ENCODE measurements at regions not wholly inside any gene's neighbourhood (a gene's known extent, or its start where the extent isn't known, plus 50 kb on each side); places are given as distances from the start of the nearest gene placed in this dataset.

DNA sequence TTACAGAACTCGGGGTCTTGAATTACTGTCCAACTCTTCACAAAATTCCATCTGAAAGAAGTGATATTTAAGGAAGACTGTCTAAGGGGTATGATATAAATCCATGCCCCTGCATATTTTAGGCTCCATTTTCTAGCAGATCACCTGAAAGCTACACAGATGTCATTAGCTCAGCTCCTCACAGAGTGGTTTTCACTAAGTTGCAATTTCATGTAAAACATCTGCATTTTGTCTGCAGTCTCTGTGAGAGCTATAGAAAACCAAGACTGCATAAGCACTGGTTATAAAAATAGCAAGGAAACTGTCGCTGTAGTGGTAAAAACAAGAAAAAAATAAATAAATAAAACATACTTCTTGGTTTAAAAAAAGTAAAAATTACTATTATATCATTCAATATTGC is 103.4 kb downstream of the RPL27A start:
- POLR2A ChIA-PET: no interaction called here
- Histone ChIP-seq H3K4me1 (ENCODE audit: insufficient read depth, low read length) (no peaks in the 10 kb centered on the region), H3K27me3 (ENCODE audit: insufficient read depth, low read length, poor library complexity, severe bottlenecking) (no peaks in the 10 kb centered on the region), H3K9me3 (ENCODE audit: low read length) (no peaks in the 10 kb centered on the region), H3K4me3 (ENCODE audit: low read length) (no peak overlapping the region), H3K36me3 (ENCODE audit: insufficient read depth, low read length) (no peaks in the 10 kb centered on the region), H3K27ac (ENCODE audit: low read depth, low read length) (no peak overlapping the region)
- H3K4me3 Mint-ChIP-seq: no peak overlapping the region
- DNase-seq: no peak
- H3K9me3 Mint-ChIP-seq: no peaks in the 10 kb centered on the region
- no peak overlapping the region for H3K27ac Mint-ChIP-seq
- CTCF ChIA-PET: no interaction called here
- no peaks in the 10 kb centered on the region for H3K36me3 Mint-ChIP-seq
- H3K27me3 Mint-ChIP-seq: peaks cover 5 to 15% of the 10 kb centered on the region in 2 donors
- no peaks in the 10 kb centered on the region for H3K4me1 Mint-ChIP-seq

DNA sequence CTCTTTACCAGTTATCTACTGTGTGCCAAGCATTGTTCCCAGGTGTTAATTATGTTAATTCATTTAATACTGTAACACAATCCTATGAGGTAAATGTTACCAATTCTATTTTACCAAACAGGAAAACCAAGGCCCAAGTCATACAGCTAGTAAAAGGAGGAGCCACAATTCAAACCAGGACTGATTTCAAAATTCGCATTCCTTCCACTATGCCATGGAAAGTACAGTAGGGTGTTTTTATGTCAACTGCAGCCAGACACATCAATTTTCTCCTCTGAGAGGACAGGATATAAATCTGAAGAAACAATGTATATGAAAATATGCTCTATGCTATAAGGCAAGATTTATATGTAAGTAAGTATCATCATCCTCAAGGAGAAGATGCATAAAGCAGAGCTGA is 104.3 kb downstream of the RPL27A start:
- no peaks in the 10 kb centered on the region for H3K36me3 ChIP-seq (ENCODE audit: insufficient read depth, low read length)
- H3K4me3 ChIP-seq (ENCODE audit: low read length): no peak overlapping the region
- no peak for DNase-seq
- no peaks in the 10 kb centered on the region for H3K4me1 Mint-ChIP-seq
- H3K9me3 ChIP-seq (ENCODE audit: low read length): no peaks in the 10 kb centered on the region
- ChIA-PET CTCF (no interaction called here), POLR2A (no interaction called here)
- H3K36me3 Mint-ChIP-seq: no peaks in the 10 kb centered on the region
- H3K27me3 Mint-ChIP-seq: peaks cover 2 to 9% of the 10 kb centered on the region in 2 donors
- H3K4me3 Mint-ChIP-seq: no peak overlapping the region
- H3K27ac ChIP-seq (ENCODE audit: low read depth, low read length): no peak overlapping the region
- H3K4me1 ChIP-seq (ENCODE audit: insufficient read depth, low read length): no peaks in the 10 kb centered on the region
- H3K27me3 ChIP-seq (ENCODE audit: insufficient read depth, low read length, poor library complexity, severe bottlenecking): no peaks in the 10 kb centered on the region
- no peak overlapping the region for H3K27ac Mint-ChIP-seq
- H3K9me3 Mint-ChIP-seq: no peaks in the 10 kb centered on the region

DNA sequence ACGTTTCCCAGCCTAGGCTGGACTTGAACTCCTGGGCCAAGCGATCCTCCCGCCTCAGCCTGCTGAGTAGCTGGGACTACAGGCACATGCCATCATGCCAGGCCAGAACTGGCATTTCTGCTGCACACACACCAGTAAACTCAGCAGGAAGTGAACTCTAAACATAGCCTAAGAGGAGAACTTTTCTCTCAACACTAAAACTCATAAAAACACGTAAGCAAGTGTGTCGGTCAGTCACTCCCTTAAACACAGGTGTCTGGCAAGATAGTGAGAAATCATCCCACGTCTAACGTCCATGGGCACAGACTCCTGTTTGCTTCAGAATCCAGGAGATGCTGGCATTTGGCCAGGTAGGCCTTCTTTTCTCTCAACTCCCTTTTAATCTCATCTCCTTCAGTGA is 104.8 kb downstream of the RPL27A start:
- POLR2A ChIA-PET: no interaction called here
- H3K36me3 ChIP-seq (ENCODE audit: insufficient read depth, low read length): no peaks in the 10 kb centered on the region
- CTCF ChIA-PET: no interaction called here
- no peak overlapping the region for H3K27ac Mint-ChIP-seq
- no peaks in the 10 kb centered on the region for H3K36me3 Mint-ChIP-seq
- H3K4me1 Mint-ChIP-seq: no peaks in the 10 kb centered on the region
- H3K27ac ChIP-seq (ENCODE audit: low read depth, low read length): no peak overlapping the region
- H3K9me3 Mint-ChIP-seq: no peaks in the 10 kb centered on the region
- no peaks in the 10 kb centered on the region for H3K27me3 ChIP-seq (ENCODE audit: insufficient read depth, low read length, poor library complexity, severe bottlenecking)
- H3K9me3 ChIP-seq (ENCODE audit: low read length): no peaks in the 10 kb centered on the region
- no peak overlapping the region for H3K4me3 Mint-ChIP-seq
- no peak overlapping the region for H3K4me3 ChIP-seq (ENCODE audit: low read length)
- no peak for DNase-seq
- no peaks in the 10 kb centered on the region for H3K4me1 ChIP-seq (ENCODE audit: insufficient read depth, low read length)
- H3K27me3 Mint-ChIP-seq: peaks cover 2 to 7% of the 10 kb centered on the region in 2 donors

DNA sequence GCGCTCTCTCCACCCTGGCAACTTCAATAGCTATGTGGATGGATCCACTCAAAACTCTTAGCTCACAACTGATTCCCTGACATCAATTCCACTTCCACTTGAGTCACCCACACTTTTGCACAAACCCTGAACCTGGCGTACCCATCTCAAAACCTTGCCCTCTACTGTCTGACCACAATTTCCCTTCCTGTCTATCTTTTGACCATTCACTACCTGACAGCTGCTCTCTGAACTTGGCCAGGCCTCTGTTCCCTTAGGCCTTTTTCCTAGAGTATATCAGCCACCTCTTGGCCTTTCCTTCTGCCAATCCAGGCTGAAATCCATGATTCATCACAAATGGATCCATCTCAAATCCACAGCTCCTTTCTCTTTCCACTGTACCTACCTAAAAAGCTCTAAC is 106.0 kb downstream of the RPL27A start:
- Mint-ChIP-seq H3K27ac (no peak overlapping the region), H3K36me3 (no peaks in the 10 kb centered on the region), H3K9me3 (no peaks in the 10 kb centered on the region), H3K4me3 (no peak overlapping the region), H3K27me3 (peaks cover 2 to 7% of the 10 kb centered on the region in 2 donors), H3K4me1 (no peaks in the 10 kb centered on the region)
- Histone ChIP-seq H3K36me3 (ENCODE audit: insufficient read depth, low read length) (no peaks in the 10 kb centered on the region), H3K27me3 (ENCODE audit: insufficient read depth, low read length, poor library complexity, severe bottlenecking) (no peaks in the 10 kb centered on the region), H3K27ac (ENCODE audit: low read depth, low read length) (no peak overlapping the region), H3K4me1 (ENCODE audit: insufficient read depth, low read length) (no peaks in the 10 kb centered on the region), H3K9me3 (ENCODE audit: low read length) (no peaks in the 10 kb centered on the region), H3K4me3 (ENCODE audit: low read length) (no peak overlapping the region)
- POLR2A ChIA-PET: no interaction called here
- no peak for DNase-seq
- CTCF ChIA-PET: no interaction called here

DNA sequence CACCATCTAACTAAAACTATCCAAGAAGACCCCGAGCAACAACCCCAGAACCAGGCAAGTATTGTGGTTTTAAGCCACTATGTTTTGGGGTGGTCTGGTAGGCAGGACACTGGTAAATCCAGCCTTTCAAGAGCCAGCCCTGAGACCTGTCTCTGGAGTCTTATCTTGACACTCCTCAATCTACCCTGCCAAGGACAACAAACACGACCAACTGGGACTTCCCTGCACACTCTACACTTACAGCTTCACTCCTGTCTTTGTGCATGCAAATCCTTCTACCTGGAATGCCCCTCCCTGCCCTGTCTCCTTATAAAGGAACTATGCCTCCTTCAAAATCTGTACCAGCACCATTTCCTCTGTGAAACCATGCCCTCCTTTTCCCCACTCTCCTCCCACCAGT is 107.3 kb downstream of the RPL27A start:
- no peaks in the 10 kb centered on the region for H3K4me1 Mint-ChIP-seq
- H3K27ac Mint-ChIP-seq: peak overlapping the region in 1 of 8 donors; percentile 13
- Histone ChIP-seq H3K27me3 (ENCODE audit: insufficient read depth, low read length, poor library complexity, severe bottlenecking) (no peaks in the 10 kb centered on the region), H3K4me1 (ENCODE audit: insufficient read depth, low read length) (no peaks in the 10 kb centered on the region), H3K4me3 (ENCODE audit: low read length) (no peak overlapping the region), H3K36me3 (ENCODE audit: insufficient read depth, low read length) (no peaks in the 10 kb centered on the region), H3K27ac (ENCODE audit: low read depth, low read length) (no peak overlapping the region), H3K9me3 (ENCODE audit: low read length) (no peaks in the 10 kb centered on the region)
- DNase-seq: no peak
- no peak overlapping the region for H3K4me3 Mint-ChIP-seq
- ChIA-PET CTCF (no interaction called here), POLR2A (no interaction called here)
- peaks cover 2 to 7% of the 10 kb centered on the region in 2 donors for H3K27me3 Mint-ChIP-seq
- H3K9me3 Mint-ChIP-seq: no peaks in the 10 kb centered on the region
- no peaks in the 10 kb centered on the region for H3K36me3 Mint-ChIP-seq

DNA sequence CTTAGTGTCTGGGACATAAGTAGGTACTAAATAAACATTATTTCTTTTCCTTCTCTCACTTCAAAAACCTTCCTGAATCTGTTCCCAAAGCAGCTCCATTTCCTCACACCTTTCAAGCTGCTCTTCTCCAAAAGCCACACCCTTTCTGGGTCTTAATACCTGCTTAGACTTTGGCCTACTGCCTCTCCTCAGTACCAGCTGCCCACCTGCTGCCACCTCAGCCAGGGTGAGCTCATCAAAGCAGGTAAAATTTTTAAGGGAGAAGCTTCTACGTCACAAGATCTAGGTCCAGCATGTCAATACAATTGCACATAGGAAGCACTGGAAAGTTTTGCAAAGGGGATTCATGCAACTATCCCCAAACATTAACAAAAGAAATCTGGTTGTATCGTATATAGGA is 108.4 kb downstream of the RPL27A start:
- Mint-ChIP-seq H3K9me3 (no peaks in the 10 kb centered on the region), H3K4me1 (no peaks in the 10 kb centered on the region), H3K4me3 (no peak overlapping the region), H3K36me3 (no peaks in the 10 kb centered on the region), H3K27ac (no peak overlapping the region), H3K27me3 (peaks cover 0 to 7% of the 10 kb centered on the region in 2 donors)
- ChIA-PET CTCF (no interaction called here), POLR2A (no interaction called here)
- DNase-seq: no peak
- Histone ChIP-seq H3K27me3 (ENCODE audit: insufficient read depth, low read length, poor library complexity, severe bottlenecking) (no peaks in the 10 kb centered on the region), H3K4me1 (ENCODE audit: insufficient read depth, low read length) (no peaks in the 10 kb centered on the region), H3K4me3 (ENCODE audit: low read length) (no peak overlapping the region), H3K9me3 (ENCODE audit: low read length) (no peaks in the 10 kb centered on the region), H3K27ac (ENCODE audit: low read depth, low read length) (no peak overlapping the region), H3K36me3 (ENCODE audit: insufficient read depth, low read length) (no peaks in the 10 kb centered on the region)

GRCh38 chr11:8792710-8793109 is 110.1 kb downstream of the RPL27A start:
- H3K9me3 ChIP-seq (ENCODE audit: low read length): no peaks in the 10 kb centered on the region
- ChIA-PET CTCF (no interaction called here), POLR2A (no interaction called here)
- H3K27me3 Mint-ChIP-seq: peaks cover 0 to 8% of the 10 kb centered on the region in 2 donors
- H3K36me3 ChIP-seq (ENCODE audit: insufficient read depth, low read length): no peaks in the 10 kb centered on the region
- no peak overlapping the region for H3K4me3 Mint-ChIP-seq
- no peaks in the 10 kb centered on the region for H3K27me3 ChIP-seq (ENCODE audit: insufficient read depth, low read length, poor library complexity, severe bottlenecking)
- no peaks in the 10 kb centered on the region for H3K36me3 Mint-ChIP-seq
- no peaks in the 10 kb centered on the region for H3K4me1 Mint-ChIP-seq
- no peak overlapping the region for H3K27ac Mint-ChIP-seq
- no peaks in the 10 kb centered on the region for H3K4me1 ChIP-seq (ENCODE audit: insufficient read depth, low read length)
- H3K4me3 ChIP-seq (ENCODE audit: low read length): no peak overlapping the region
- DNase-seq: no peak
- H3K9me3 Mint-ChIP-seq: no peaks in the 10 kb centered on the region
- H3K27ac ChIP-seq (ENCODE audit: low read depth, low read length): no peak overlapping the region

DNA sequence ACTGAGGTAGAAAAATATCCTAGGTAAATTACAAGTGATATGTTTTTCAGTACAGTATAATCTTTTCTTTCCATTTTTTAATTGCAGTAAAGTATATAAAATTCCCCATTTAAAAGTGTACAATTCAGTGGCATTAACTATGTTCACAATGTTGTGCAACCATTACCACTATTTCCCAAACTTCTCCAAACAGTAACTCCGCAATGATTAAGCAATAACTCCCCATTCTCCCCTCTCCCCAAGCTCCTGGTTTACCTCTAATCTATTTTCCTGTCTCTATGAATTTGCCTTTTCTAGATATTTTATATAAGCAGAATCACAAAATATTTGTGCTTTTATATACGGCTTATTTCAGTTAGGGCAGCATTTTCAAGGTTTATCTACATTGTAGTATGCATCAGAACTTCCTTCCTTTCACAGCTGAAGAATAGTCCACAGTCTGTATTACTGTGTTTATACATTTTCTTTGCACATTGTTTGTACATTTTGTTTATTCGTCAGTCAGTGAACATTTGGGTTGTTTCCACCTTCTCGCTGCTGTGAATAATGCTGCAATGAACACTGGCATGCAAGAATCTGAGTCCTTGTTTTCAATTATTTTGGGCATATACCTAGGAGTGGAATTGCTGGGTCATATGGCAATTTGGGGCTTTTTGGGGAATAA is 110.7 kb downstream of the RPL27A start:
- no peak for DNase-seq
- Histone ChIP-seq H3K4me3 (ENCODE audit: low read length) (no peak overlapping the region), H3K27ac (ENCODE audit: low read depth, low read length) (no peak overlapping the region), H3K36me3 (ENCODE audit: insufficient read depth, low read length) (no peaks in the 10 kb centered on the region), H3K9me3 (ENCODE audit: low read length) (no peaks in the 10 kb centered on the region), H3K4me1 (ENCODE audit: insufficient read depth, low read length) (no peaks in the 10 kb centered on the region), H3K27me3 (ENCODE audit: insufficient read depth, low read length, poor library complexity, severe bottlenecking) (no peaks in the 10 kb centered on the region)
- ChIA-PET CTCF (no interaction called here), POLR2A (no interaction called here)
- no peaks in the 10 kb centered on the region for H3K9me3 Mint-ChIP-seq
- H3K4me1 Mint-ChIP-seq: no peaks in the 10 kb centered on the region
- H3K27ac Mint-ChIP-seq: no peak overlapping the region
- H3K4me3 Mint-ChIP-seq: no peak overlapping the region
- H3K27me3 Mint-ChIP-seq: peaks cover 0 to 12% of the 10 kb centered on the region in 2 donors
- H3K36me3 Mint-ChIP-seq: no peaks in the 10 kb centered on the region

DNA sequence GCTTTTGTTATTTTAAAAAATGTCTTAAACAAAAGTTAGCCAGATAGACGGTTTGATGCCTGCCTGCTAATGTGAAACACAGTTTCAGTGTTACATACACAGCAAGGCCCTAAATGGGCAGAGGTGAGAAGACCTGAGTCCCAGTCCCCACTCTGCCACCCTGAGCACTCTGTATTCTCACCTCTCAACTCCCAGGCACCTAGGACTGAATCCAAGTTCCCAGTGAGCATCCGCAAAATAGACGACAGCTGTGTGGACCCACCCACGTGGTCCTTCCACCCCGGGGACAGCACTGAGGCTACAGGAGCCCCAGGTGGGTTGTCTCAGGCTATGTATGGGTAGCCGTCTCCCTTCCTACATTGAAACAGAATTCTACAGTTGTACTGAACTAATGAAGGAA is 111.5 kb downstream of the RPL27A start:
- Histone ChIP-seq H3K27me3 (ENCODE audit: insufficient read depth, low read length, poor library complexity, severe bottlenecking) (no peaks in the 10 kb centered on the region), H3K27ac (ENCODE audit: low read depth, low read length) (no peak overlapping the region), H3K36me3 (ENCODE audit: insufficient read depth, low read length) (no peaks in the 10 kb centered on the region), H3K4me1 (ENCODE audit: insufficient read depth, low read length) (no peaks in the 10 kb centered on the region), H3K4me3 (ENCODE audit: low read length) (no peak overlapping the region), H3K9me3 (ENCODE audit: low read length) (no peaks in the 10 kb centered on the region)
- Mint-ChIP-seq H3K27me3 (peaks cover 0 to 15% of the 10 kb centered on the region in 2 donors), H3K9me3 (no peaks in the 10 kb centered on the region), H3K27ac (no peak overlapping the region), H3K4me3 (no peak overlapping the region), H3K4me1 (no peaks in the 10 kb centered on the region), H3K36me3 (no peaks in the 10 kb centered on the region)
- ChIA-PET CTCF (no interaction called here), POLR2A (no interaction called here)
- no peak for DNase-seq
